Trophoblast cell (in vitro differentiated cells and primary cell): ENCODE measurements at regions not wholly inside any gene's neighbourhood (a gene's known extent, or its start where the extent isn't known, plus 50 kb on each side); places are given as distances from the start of the nearest gene placed in this dataset.

Source experiments
- DNase-seq, 2 donors: peaks; one replicate each; pipeline ENCODE4 v3.0.0-alpha.2; 2016
- H2AFZ ChIP-seq: 2 replicates; pipeline ENCODE4 v1.6.1; 2013; ENCODE audit warnings: low read length, moderate library complexity, mild to moderate bottlenecking; ENCODE audit not compliant: insufficient read depth, poor library complexity
- H2AK5ac ChIP-seq: 2 replicates; pipeline ENCODE4 v1.6.1; 2013; ENCODE audit warnings: mild to moderate bottlenecking, low read length
- H2BK120ac ChIP-seq: 2 replicates; pipeline ENCODE4 v1.6.1; 2013; ENCODE audit warnings: low read length, mild to moderate bottlenecking, moderate library complexity; ENCODE audit not compliant: insufficient read depth, poor library complexity
- H2BK12ac ChIP-seq: 2 replicates; pipeline ENCODE4 v1.6.1; 2013; ENCODE audit warnings: mild to moderate bottlenecking, low read length, moderate library complexity
- H2BK5ac ChIP-seq: 2 replicates; pipeline ENCODE4 v1.6.1; 2013; ENCODE audit warnings: low read length, low read depth, moderate library complexity, mild to moderate bottlenecking; ENCODE audit not compliant: poor library complexity
- H3K14ac ChIP-seq: 2 replicates; pipeline ENCODE4 v1.6.1; 2013; ENCODE audit warnings: mild to moderate bottlenecking, low read length
- H3K18ac ChIP-seq: 2 replicates; pipeline ENCODE4 v1.6.1; 2013; ENCODE audit warnings: mild to moderate bottlenecking, low read length
- H3K23ac ChIP-seq: 2 replicates; pipeline ENCODE4 v1.6.1; 2013; ENCODE audit warnings: low read length
- H3K27ac ChIP-seq: 2 replicates; pipeline ENCODE4 v1.5.1; 2013; ENCODE audit warnings: low read depth, mild to moderate bottlenecking, inconsistent platforms, low read length, moderate library complexity
- H3K27me3 ChIP-seq: 2 replicates; pipeline ENCODE4 v1.6.1; 2013; ENCODE audit warnings: inconsistent platforms, mild to moderate bottlenecking, low read length, moderate library complexity; ENCODE audit not compliant: insufficient read depth
- H3K36me3 ChIP-seq, 2 experiments: 1 replicate in 1 of 2; 2 replicates in 1 of 2; pipeline ENCODE4 v1.6.1; 2013; ENCODE audit warnings: low read length in 2 of 2, mild to moderate bottlenecking in 2 of 2, moderate library complexity in 1 of 2; ENCODE audit not compliant: insufficient read depth in 2 of 2, control insufficient read depth in 1 of 2
- H3K4ac ChIP-seq: 2 replicates; pipeline ENCODE4 v1.6.1; 2013; ENCODE audit warnings: low read depth, mild to moderate bottlenecking, low read length, moderate library complexity
- H3K4me1 ChIP-seq, 2 experiments: 1 replicate in 1 of 2; 2 replicates in 1 of 2; pipeline ENCODE4 v1.6.1; 2013; ENCODE audit warnings: low read length in 2 of 2, mild to moderate bottlenecking in 2 of 2, moderate library complexity in 1 of 2; ENCODE audit not compliant: insufficient read depth in 2 of 2, control insufficient read depth in 1 of 2
- H3K4me2 ChIP-seq: 2 replicates; pipeline ENCODE4 v1.6.1; 2013; ENCODE audit warnings: inconsistent platforms, mild to moderate bottlenecking, low read length, moderate library complexity
- H3K4me3 ChIP-seq: 2 replicates; pipeline ENCODE4 v1.5.1; 2013; ENCODE audit warnings: mild to moderate bottlenecking, low read depth, low read length, inconsistent platforms
- H3K79me1 ChIP-seq: one replicate; pipeline ENCODE4 v1.6.1; 2013; ENCODE audit warnings: low read length
- H3K79me2 ChIP-seq: 2 replicates; pipeline ENCODE4 v1.6.1; 2013; ENCODE audit warnings: low read length, mild to moderate bottlenecking; ENCODE audit not compliant: control insufficient read depth, insufficient read depth, poor library complexity
- H3K9ac ChIP-seq: 2 replicates; pipeline ENCODE4 v1.6.1; 2013; ENCODE audit warnings: mild to moderate bottlenecking, low read length
- H3K9me3 ChIP-seq: 2 replicates; pipeline ENCODE4 v1.6.1; 2013; ENCODE audit warnings: low read depth, mild to moderate bottlenecking, control low read depth, inconsistent platforms, low read length; ENCODE audit not compliant: insufficient read depth
- H4K12ac ChIP-seq: 2 replicates; pipeline ENCODE4 v1.6.1; 2013; ENCODE audit warnings: low read depth, mild to moderate bottlenecking, low read length, moderate library complexity
- H4K8ac ChIP-seq: 2 replicates; pipeline ENCODE4 v1.6.1; 2013; ENCODE audit warnings: low read depth, mild to moderate bottlenecking, low read length, moderate library complexity
- H4K91ac ChIP-seq: one replicate; pipeline ENCODE4 v1.6.1; 2013; ENCODE audit warnings: low read depth, mild to moderate bottlenecking, low read length, moderate library complexity
- WGBS: extraction: QIAGEN DNeasy Blood & Tissue Kit; methylation state at CpG from one replicate; pipeline ENCODE4 v1.1.7; 2013; ENCODE audit warnings: missing lambda C conversion rate; ENCODE audit not compliant: insufficient read length, insufficient coverage; ENCODE audit errors: extremely low coverage; 5-methylcytosine and 5-hydroxymethylcytosine counted together

DNA sequence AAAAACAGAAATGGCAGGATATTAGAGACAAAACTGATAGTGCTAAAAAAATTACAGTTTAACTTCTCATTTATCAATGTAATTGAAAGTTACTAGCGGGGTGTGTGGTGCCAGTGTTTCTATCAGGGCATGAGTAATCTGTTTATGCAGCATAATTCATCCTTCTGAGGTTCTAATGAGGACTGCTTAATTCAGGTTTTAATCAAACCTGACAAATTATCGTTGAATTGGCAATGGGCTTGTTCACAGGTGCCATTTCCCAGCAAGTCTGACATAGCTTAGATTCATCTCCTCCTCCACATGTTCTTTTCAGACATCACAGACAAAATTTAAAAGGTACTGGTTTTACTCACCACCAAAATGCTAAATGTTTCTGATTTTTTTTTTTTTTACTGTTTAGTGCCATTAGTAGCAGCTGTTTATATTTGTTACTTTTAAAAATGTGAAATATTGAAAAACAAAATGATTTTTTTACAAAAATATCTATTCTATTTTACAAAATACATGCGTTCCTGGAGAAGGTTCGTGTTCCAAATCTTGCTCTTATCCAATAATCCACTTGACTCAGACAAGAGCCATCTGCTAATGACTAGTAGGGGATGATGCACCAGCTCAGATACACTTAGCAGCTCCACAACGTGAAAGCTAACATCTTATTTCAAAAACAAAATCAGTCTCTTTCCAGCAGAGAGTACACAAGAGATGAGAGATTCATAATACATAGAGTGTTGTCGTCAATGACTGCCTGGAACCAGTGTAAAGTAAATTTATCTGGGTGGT, 447.7 kb upstream of the DPPA4 start:
- Histone ChIP-seq H3K9me3 (no peaks in the 10 kb centered on the region), H2AK5ac (no peak overlapping the region), H2BK120ac (no peak overlapping the region), H3K4ac (no peak overlapping the region), H3K36me3 (no peaks in the 10 kb centered on the region), H4K8ac (no peak overlapping the region), H3K79me2 (no peaks in the 10 kb centered on the region), H3K27me3 (no peaks in the 10 kb centered on the region), H3K18ac (no peak overlapping the region), H3K9ac (no peak overlapping the region), H3K4me1 (no peaks in the 10 kb centered on the region), H2AFZ (no peak overlapping the region), H3K27ac (no peak overlapping the region), H4K12ac (no peak overlapping the region), H3K14ac (no peak overlapping the region), H3K23ac (no peak overlapping the region), H2BK5ac (no peak overlapping the region), H2BK12ac (no peak overlapping the region), H3K4me3 (no peak overlapping the region), H3K4me2 (no peak overlapping the region), H4K91ac (no peak overlapping the region), H3K79me1 (no peaks in the 10 kb centered on the region)
- whole genome bisulfite sequencing: no CpG with 5 or more reads among the region's 6 CpGs
- no peak for DNase-seq

DNA sequence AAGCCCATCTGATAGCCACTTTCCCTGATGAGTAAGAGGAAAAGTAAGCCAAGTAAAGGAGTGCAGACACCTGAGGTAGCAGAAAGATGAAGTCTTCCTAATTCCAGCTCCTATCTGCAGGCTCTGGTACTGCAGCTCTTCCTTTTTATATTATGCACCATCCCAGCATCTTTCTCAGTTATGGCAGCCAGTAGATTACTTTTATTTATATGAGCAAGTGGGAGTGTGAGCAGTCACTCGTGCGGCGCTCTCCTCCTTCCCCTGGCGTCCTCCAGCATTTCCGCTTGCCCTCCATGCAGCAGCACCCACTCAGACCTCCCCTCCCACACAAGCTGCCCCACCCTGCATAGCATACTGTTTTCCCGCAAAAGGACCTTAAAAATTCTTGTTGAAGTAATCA, 465.9 kb upstream of the DPPA4 start:
- Histone ChIP-seq H4K91ac (no peak overlapping the region), H3K18ac (no peak overlapping the region), H2BK12ac (no peak overlapping the region), H4K12ac (no peak overlapping the region), H3K79me1 (no peaks in the 10 kb centered on the region), H2AK5ac (no peak overlapping the region), H3K23ac (no peak overlapping the region), H3K14ac (no peak overlapping the region), H3K9ac (no peak overlapping the region), H3K4me1 (no peaks in the 10 kb centered on the region), H2BK120ac (no peak overlapping the region), H2AFZ (no peak overlapping the region), H3K36me3 (no peaks in the 10 kb centered on the region), H3K27ac (no peak overlapping the region), H3K4me3 (no peak overlapping the region), H4K8ac (no peak overlapping the region), H3K4ac (no peak overlapping the region), H3K79me2 (no peaks in the 10 kb centered on the region), H2BK5ac (no peak overlapping the region), H3K4me2 (no peak overlapping the region), H3K27me3 (no peaks in the 10 kb centered on the region), H3K9me3 (no peaks in the 10 kb centered on the region)
- DNase-seq: peak in 1 of 2 donors; percentile 52
- WGBS: no CpG with 5 or more reads among the region's 6 CpGs

DNA sequence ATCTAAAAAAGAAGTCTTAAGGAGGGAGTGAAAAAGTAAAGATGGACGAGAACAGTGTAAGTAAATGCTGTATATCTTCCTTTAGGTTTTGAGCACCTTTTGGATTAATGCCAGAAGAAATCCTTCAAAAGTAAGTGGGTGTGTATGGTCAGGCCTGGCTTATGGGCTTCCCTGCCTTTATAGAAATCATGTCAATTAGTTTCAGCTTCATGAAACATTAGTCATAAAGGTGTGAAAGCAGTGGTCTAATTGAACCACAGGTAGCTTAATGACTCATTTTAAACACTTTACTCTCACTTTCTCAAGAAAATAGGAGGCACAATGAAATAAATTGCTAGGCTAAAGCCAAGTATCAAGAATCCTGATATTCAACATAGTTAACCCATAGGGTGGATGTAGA, 467.4 kb upstream of the DPPA4 start:
- H4K8ac ChIP-seq: no peak overlapping the region
- H3K18ac ChIP-seq: no peak overlapping the region
- H4K12ac ChIP-seq: no peak overlapping the region
- H2BK5ac ChIP-seq: no peak overlapping the region
- H3K79me1 ChIP-seq: no peaks in the 10 kb centered on the region
- H3K79me2 ChIP-seq: no peaks in the 10 kb centered on the region
- no peak overlapping the region for H2BK120ac ChIP-seq
- no peak overlapping the region for H3K23ac ChIP-seq
- H4K91ac ChIP-seq: no peak overlapping the region
- no peaks in the 10 kb centered on the region for H3K36me3 ChIP-seq
- no peak overlapping the region for H3K4ac ChIP-seq
- no peaks in the 10 kb centered on the region for H3K9me3 ChIP-seq
- H3K4me2 ChIP-seq: no peak overlapping the region
- no peaks in the 10 kb centered on the region for H3K4me1 ChIP-seq
- no peak overlapping the region for H2BK12ac ChIP-seq
- WGBS: no CpG with 5 or more reads among the region's 1 CpG
- no peak for DNase-seq
- no peak overlapping the region for H3K14ac ChIP-seq
- H3K4me3 ChIP-seq: no peak overlapping the region
- H3K9ac ChIP-seq: no peak overlapping the region
- no peak overlapping the region for H3K27ac ChIP-seq
- no peak overlapping the region for H2AFZ ChIP-seq
- H2AK5ac ChIP-seq: no peak overlapping the region
- H3K27me3 ChIP-seq: no peaks in the 10 kb centered on the region

DNA sequence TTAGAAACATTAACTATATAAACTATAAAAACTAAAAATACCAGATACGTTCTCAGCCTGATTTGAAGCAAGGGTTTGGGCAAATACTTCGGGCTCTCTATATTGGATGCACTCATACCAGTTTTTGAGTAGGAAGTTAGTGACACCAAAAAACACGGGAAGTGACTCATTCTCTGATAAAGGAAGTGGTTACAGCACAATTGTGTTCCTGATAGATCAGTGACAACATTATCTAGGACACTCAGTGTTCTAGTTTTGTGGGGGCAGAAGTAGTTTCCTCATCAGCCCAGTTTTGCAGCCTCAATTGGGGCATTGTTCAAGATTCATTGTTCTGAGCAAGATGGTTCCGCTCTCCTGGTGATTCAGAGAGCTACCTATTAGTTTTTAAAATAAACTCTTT, 469.6 kb upstream of the DPPA4 start:
- H2BK5ac ChIP-seq: no peak overlapping the region
- no peak overlapping the region for H4K12ac ChIP-seq
- no peak overlapping the region for H3K23ac ChIP-seq
- no peak overlapping the region for H3K9ac ChIP-seq
- no peak overlapping the region for H2AFZ ChIP-seq
- no peak overlapping the region for H3K4ac ChIP-seq
- no peak overlapping the region for H3K27ac ChIP-seq
- no peak overlapping the region for H4K91ac ChIP-seq
- H2BK12ac ChIP-seq: no peak overlapping the region
- H3K36me3 ChIP-seq: no peaks in the 10 kb centered on the region
- H3K18ac ChIP-seq: no peak overlapping the region
- H3K4me2 ChIP-seq: no peak overlapping the region
- H3K79me1 ChIP-seq: no peaks in the 10 kb centered on the region
- no peak overlapping the region for H4K8ac ChIP-seq
- no peak overlapping the region for H3K14ac ChIP-seq
- H3K79me2 ChIP-seq: no peaks in the 10 kb centered on the region
- WGBS: no CpG with 5 or more reads among the region's 4 CpGs
- DNase-seq: peak in 1 of 2 donors; percentile 1
- H3K27me3 ChIP-seq: no peaks in the 10 kb centered on the region
- H2BK120ac ChIP-seq: no peak overlapping the region
- no peaks in the 10 kb centered on the region for H3K4me1 ChIP-seq
- no peak overlapping the region for H3K4me3 ChIP-seq
- H3K9me3 ChIP-seq: no peaks in the 10 kb centered on the region
- no peak overlapping the region for H2AK5ac ChIP-seq
